C1 segment of cervical spinal cord (tissue), 14 donors: ENCODE measurements at regions not wholly inside any gene's neighbourhood (a gene's known extent, or its start where the extent isn't known, plus 50 kb on each side); places are given as distances from the start of the nearest gene placed in this dataset.

Experiments
- DNase-seq, 14 donors: peaks; one replicate each; lab custom pipeline; 2025; lab: John Stamatoyannopoulos, UW

DNA sequence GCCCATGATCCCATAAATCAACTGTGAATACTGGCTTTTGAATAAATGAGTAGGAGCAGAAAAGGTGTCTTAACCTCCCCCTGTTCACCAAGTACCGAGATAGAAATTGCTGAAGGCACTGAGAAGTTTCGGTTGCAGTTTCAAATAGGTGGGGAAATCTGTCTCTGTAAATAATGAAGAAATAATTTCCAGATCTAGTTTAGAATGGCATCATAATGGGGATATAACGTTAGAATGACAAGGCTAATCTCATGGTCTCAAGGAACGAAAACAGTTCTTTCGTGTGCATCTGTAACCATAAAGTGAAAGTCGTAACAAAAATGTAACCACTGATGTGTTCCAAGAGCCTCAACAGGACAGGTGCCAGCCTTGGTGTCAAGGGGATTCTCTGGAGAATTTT, 49.9 kb upstream of the TMEM18 start:
- DNase-seq = no peak
